Uterus (tissue), 3 donors: ENCODE measurements at regions not wholly inside any gene's neighbourhood (a gene's known extent, or its start where the extent isn't known, plus 50 kb on each side); places are given as distances from the start of the nearest gene placed in this dataset. TPM values are rescaled to one million over a fixed set of nuclear protein-coding genes. Genes with fewer than 3 reads are reported as not detected.

Source experiments
- DNase-seq, 2 donors: peaks; one replicate each; pipeline ENCODE4 v3.0.0-alpha.2; 2019 to 2020
- H3K27ac ChIP-seq, 2 donors: fragments of 200-600 bp; sonication (generic); 1 replicate in 1 of 2; 2 replicates in 1 of 2; pipeline ENCODE4 v1.5.1; 2016 to 2018
- H3K27me3 ChIP-seq, 2 donors: fragments of 200-600 bp; sonication (generic); one replicate each; pipeline ENCODE4 v1.5.1; 2018 to 2019; ENCODE audit warnings: control low read depth in 1 of 2
- H3K36me3 ChIP-seq, 2 donors: fragments of 200-600 bp; sonication (generic); one replicate each; pipeline ENCODE4 v1.5.1; 2019; ENCODE audit warnings: control low read depth in 1 of 2
- H3K4me1 ChIP-seq, 2 donors: fragments of 200-600 bp; sonication (generic); one replicate each; pipeline ENCODE4 v1.5.1; 2018 to 2019; ENCODE audit warnings: control low read depth in 1 of 2
- H3K4me3 ChIP-seq, 2 donors: fragments of 200-600 bp; sonication (generic); 1 replicate in 1 of 2; 2 replicates in 1 of 2; pipeline ENCODE4 v1.5.1; 2018 to 2019; ENCODE audit warnings: mild to moderate bottlenecking in 1 of 2
- H3K9me3 ChIP-seq, 2 donors: fragments of 200-600 bp; sonication (generic); one replicate each; pipeline ENCODE4 v1.5.1; 2019; ENCODE audit warnings: control low read depth in 1 of 2
- POLR2A ChIP-seq, 2 donors: fragments of 450-650 bp; IDR thresholded peaks; one replicate each; pipeline ENCODE4 v1.6.1; 2016; ENCODE audit warnings: antibody characterized with exemption in 2 of 2, mild to moderate bottlenecking in 1 of 2, moderate library complexity in 1 of 2
- intact Hi-C: fragments of 100-400 bp; cut with DNase I; formaldehyde crosslinking; loops from one replicate; pipeline ENCODE4 v1.15.1; 2023; ENCODE audit warnings: low total_unique reads
- small RNA-seq: library from RNA; depleted of rRNA; stranded (forward); fragments of <200 nt; gene quantifications from one replicate; pipeline ENCODE3, GENCODE V24; 2016
- TF ChIP-seq, protein P1 (sequence below), 4 experiments: fragments of 200-600 bp in 2 of 4; fragments of 450-650 bp in 2 of 4; sonication (generic) in 2 of 4; IDR thresholded peaks; one replicate each; pipeline ENCODE4 v1.5.1; 2016 to 2019; ENCODE audit warnings: antibody characterized with exemption in 4 of 4, mild to moderate bottlenecking in 2 of 4, moderate library complexity in 1 of 4
- donor health status: DM: yes; HTN: yes; CAD: no.

DNA sequence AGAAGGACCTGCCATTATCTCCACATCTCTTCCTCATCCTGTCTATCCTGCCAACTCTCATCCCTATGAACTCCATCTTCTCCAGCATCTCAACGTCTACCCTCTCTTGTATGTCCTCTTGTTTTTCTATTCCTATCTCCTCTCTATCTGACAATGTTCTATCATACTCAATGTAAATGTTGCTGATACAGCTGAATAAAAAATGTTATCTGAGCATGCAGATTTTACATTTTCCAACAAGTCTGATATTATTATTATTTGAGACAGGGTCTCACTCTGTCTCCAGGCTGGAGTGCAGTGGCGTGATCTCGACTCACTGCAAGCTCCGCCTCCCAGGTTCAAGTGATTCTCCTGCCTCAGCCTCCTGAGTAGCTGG is 56.0 kb upstream of the RAI14 start:
- no peak overlapping the region for H3K27ac ChIP-seq
- no peaks in the 10 kb centered on the region for H3K36me3 ChIP-seq
- no peaks in the 10 kb centered on the region for H3K27me3 ChIP-seq
- H3K4me3 ChIP-seq = no peak overlapping the region
- H3K4me1 ChIP-seq = peaks cover 0 to 5% of the 10 kb centered on the region in 2 donors
- intact Hi-C loops = no loop called here
- TF ChIP-seq POLR2A (IDR thresholded peaks at IDR 0.05) = no peak
- TF ChIP-seq, protein P1, sequence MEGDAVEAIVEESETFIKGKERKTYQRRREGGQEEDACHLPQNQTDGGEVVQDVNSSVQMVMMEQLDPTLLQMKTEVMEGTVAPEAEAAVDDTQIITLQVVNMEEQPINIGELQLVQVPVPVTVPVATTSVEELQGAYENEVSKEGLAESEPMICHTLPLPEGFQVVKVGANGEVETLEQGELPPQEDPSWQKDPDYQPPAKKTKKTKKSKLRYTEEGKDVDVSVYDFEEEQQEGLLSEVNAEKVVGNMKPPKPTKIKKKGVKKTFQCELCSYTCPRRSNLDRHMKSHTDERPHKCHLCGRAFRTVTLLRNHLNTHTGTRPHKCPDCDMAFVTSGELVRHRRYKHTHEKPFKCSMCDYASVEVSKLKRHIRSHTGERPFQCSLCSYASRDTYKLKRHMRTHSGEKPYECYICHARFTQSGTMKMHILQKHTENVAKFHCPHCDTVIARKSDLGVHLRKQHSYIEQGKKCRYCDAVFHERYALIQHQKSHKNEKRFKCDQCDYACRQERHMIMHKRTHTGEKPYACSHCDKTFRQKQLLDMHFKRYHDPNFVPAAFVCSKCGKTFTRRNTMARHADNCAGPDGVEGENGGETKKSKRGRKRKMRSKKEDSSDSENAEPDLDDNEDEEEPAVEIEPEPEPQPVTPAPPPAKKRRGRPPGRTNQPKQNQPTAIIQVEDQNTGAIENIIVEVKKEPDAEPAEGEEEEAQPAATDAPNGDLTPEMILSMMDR (IDR thresholded peaks at IDR 0.05) = no peak
- DNase-seq = no peak
- no peaks in the 10 kb centered on the region for H3K9me3 ChIP-seq

DNA sequence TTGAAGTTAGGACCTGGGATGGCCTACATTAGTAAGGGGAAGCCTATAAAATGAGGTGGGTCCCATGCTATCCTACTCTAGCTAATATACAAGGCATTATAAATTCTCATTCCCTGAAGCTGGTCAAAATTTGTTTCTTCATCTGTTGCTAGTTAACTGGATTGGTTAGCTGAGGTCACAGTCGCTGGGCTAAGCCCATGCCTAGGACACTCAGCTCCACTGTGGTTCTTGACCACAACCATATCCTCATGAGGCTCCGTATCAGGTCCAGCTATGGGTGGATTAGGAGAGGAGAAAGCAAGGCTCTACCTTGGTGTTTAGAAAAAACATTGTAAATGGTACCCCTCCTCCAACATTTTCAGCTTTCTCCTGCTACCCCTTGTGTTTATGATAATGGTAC is 52.8 kb upstream of the RAI14 start:
- TF ChIP-seq, protein P1 (IDR thresholded peaks at IDR 0.05) = no peak
- TF ChIP-seq POLR2A (IDR thresholded peaks at IDR 0.05) = no peak
- Histone ChIP-seq H3K36me3 (no peaks in the 10 kb centered on the region), H3K9me3 (no peaks in the 10 kb centered on the region), H3K4me1 (no peaks in the 10 kb centered on the region), H3K27me3 (no peaks in the 10 kb centered on the region), H3K27ac (no peak overlapping the region), H3K4me3 (no peak overlapping the region)
- no peak for DNase-seq
- intact Hi-C loops = no loop called here

DNA sequence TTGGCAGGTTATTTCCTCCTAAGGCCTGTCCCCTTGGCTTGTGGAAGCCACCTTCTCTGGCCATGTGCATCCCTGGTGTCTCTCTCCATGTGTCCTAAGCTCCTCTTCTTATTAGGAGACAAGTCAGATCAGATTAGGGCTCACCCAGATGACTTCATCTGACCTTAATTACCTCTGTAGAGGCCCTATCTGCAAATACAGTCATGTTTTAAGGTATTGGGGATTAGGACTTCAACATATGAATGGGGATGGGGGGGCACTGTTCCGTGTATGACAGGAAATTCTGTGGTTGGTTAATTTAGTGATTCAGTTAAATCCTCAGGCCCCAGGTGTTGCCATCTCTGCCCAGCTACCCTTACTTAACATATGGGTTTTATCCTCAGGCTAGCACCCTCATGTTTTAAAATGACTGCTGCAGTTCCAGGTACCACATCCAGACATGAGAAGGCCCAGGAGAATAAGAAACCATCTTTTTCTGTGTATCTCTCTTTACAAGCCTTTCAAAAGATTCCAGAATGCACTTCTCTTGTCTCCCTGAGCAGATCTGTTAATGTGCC is 51.9 kb upstream of the RAI14 start:
- Histone ChIP-seq H3K27me3 (no peaks in the 10 kb centered on the region), H3K4me1 (no peaks in the 10 kb centered on the region), H3K4me3 (no peak overlapping the region), H3K9me3 (no peaks in the 10 kb centered on the region), H3K36me3 (no peaks in the 10 kb centered on the region), H3K27ac (no peak overlapping the region)
- DNase-seq = no peak
- intact Hi-C loops = no loop called here
- no peak for TF ChIP-seq POLR2A (IDR thresholded peaks at IDR 0.05)
- TF ChIP-seq, protein P1 (IDR thresholded peaks at IDR 0.05) = no peak

DNA sequence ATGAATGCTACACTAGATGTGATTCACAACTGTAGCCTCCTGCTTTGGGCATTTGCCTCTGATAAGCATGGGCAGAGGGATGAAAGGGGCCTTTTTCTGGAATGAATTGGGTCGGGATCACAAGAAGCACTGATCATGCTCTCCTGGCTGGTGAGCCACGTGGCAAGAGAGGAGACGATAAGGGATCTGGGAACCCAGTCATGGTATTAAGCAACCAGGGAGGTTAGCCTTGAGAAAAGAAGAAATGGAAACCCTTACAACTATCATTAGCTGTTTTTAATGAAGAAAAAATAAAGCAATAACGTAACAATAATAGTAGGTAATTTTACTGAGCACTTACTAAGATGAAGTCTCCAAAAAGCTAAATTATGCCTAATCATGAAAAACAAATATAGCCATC is 50.0 kb upstream of the RAI14 start:
- H3K36me3 ChIP-seq = no peaks in the 10 kb centered on the region
- H3K9me3 ChIP-seq = no peaks in the 10 kb centered on the region
- no peak for DNase-seq
- no peaks in the 10 kb centered on the region for H3K4me1 ChIP-seq
- intact Hi-C loops = no loop called here
- H3K27me3 ChIP-seq = no peaks in the 10 kb centered on the region
- TF ChIP-seq, protein P1 (IDR thresholded peaks at IDR 0.05) = no peak
- TF ChIP-seq POLR2A (IDR thresholded peaks at IDR 0.05) = no peak
- H3K27ac ChIP-seq = no peak overlapping the region
- no peak overlapping the region for H3K4me3 ChIP-seq

Small RNA genes in the stretch of these regions (small RNA-seq; reads per million reads assigned to genes)
- not detected for gene AC139792.3
